Neural cell (in vitro differentiated cells): ENCODE measurements at regions not wholly inside any gene's neighbourhood (a gene's known extent, or its start where the extent isn't known, plus 50 kb on each side); places are given as distances from the start of the nearest gene placed in this dataset.

Experiments
- EP300 ChIP-seq: fragments of 450-650 bp; conservative IDR thresholded peaks from 2 replicates; pipeline ENCODE4 v1.6.1; 2014; ENCODE audit warnings: antibody characterized with exemption, mild to moderate bottlenecking, moderate library complexity; ENCODE audit not compliant: poor library complexity, severe bottlenecking
- EZH2 ChIP-seq: fragments of 200-600, 300-800 bp; shearing (Covaris generic), sonication (generic); IDR thresholded peaks from 2 replicates; pipeline ENCODE4 v1.6.1; 2014; ENCODE audit warnings: antibody characterized with exemption, low read length, borderline replicate concordance, mild to moderate bottlenecking; ENCODE audit not compliant: insufficient read depth, poor library complexity, severe bottlenecking
- MXI1 ChIP-seq: fragments of 450-650 bp; conservative IDR thresholded peaks from 2 replicates; pipeline ENCODE4 v1.6.1; 2014; ENCODE audit warnings: antibody characterized with exemption, mild to moderate bottlenecking; ENCODE audit not compliant: poor library complexity, severe bottlenecking
- POLR2AphosphoS5 ChIP-seq: IDR thresholded peaks from 2 replicates; pipeline ENCODE4 v1.6.1; 2012
- RAD21 ChIP-seq: fragments of 450-650 bp; conservative IDR thresholded peaks from 2 replicates; pipeline ENCODE4 v1.6.1; 2014; ENCODE audit warnings: antibody characterized with exemption, mild to moderate bottlenecking, moderate library complexity
- TAF1 ChIP-seq: IDR thresholded peaks from 2 replicates; pipeline ENCODE4 v1.6.1; 2012; ENCODE audit warnings: low read depth
- TF ChIP-seq, protein P1 (sequence below): fragments of 450-650 bp; IDR thresholded peaks from 2 replicates; pipeline ENCODE4 v1.5.1; 2014; ENCODE audit warnings: antibody characterized with exemption, mild to moderate bottlenecking, moderate library complexity; ENCODE audit not compliant: poor library complexity, severe bottlenecking
- TF ChIP-seq, protein P2 (sequence below): IDR thresholded peaks from 2 replicates; pipeline ENCODE4 v1.6.1; 2012; ENCODE audit warnings: borderline replicate concordance

DNA sequence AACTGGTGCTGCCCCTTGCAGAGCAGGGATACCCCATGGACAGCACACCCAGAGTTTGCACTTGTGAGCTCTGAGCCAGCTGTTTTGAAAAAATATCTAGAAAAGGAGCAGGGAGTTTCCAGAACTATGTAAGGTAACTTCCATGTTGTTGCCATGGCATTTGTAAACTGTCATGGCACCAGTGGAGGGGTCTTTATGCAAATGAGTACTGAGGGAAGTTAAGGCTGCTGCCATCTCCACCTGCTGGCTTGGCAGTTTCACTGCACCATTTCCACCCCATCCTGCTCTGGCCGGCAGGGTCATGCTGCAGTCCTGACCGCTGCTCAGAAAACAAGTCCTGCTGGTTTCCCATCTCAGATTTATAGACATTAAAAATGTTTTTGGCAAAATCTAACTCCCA is 52.3 kb upstream of the SNTG2 start:
- TF ChIP-seq POLR2AphosphoS5 (no peak), TAF1 (no peak), RAD21 (peak; percentile 21), EZH2 (no peak), MXI1 (no peak), EP300 (no peak)
- TF ChIP-seq, protein P1, sequence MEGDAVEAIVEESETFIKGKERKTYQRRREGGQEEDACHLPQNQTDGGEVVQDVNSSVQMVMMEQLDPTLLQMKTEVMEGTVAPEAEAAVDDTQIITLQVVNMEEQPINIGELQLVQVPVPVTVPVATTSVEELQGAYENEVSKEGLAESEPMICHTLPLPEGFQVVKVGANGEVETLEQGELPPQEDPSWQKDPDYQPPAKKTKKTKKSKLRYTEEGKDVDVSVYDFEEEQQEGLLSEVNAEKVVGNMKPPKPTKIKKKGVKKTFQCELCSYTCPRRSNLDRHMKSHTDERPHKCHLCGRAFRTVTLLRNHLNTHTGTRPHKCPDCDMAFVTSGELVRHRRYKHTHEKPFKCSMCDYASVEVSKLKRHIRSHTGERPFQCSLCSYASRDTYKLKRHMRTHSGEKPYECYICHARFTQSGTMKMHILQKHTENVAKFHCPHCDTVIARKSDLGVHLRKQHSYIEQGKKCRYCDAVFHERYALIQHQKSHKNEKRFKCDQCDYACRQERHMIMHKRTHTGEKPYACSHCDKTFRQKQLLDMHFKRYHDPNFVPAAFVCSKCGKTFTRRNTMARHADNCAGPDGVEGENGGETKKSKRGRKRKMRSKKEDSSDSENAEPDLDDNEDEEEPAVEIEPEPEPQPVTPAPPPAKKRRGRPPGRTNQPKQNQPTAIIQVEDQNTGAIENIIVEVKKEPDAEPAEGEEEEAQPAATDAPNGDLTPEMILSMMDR: peak; percentile 29
- TF ChIP-seq, protein P2, sequence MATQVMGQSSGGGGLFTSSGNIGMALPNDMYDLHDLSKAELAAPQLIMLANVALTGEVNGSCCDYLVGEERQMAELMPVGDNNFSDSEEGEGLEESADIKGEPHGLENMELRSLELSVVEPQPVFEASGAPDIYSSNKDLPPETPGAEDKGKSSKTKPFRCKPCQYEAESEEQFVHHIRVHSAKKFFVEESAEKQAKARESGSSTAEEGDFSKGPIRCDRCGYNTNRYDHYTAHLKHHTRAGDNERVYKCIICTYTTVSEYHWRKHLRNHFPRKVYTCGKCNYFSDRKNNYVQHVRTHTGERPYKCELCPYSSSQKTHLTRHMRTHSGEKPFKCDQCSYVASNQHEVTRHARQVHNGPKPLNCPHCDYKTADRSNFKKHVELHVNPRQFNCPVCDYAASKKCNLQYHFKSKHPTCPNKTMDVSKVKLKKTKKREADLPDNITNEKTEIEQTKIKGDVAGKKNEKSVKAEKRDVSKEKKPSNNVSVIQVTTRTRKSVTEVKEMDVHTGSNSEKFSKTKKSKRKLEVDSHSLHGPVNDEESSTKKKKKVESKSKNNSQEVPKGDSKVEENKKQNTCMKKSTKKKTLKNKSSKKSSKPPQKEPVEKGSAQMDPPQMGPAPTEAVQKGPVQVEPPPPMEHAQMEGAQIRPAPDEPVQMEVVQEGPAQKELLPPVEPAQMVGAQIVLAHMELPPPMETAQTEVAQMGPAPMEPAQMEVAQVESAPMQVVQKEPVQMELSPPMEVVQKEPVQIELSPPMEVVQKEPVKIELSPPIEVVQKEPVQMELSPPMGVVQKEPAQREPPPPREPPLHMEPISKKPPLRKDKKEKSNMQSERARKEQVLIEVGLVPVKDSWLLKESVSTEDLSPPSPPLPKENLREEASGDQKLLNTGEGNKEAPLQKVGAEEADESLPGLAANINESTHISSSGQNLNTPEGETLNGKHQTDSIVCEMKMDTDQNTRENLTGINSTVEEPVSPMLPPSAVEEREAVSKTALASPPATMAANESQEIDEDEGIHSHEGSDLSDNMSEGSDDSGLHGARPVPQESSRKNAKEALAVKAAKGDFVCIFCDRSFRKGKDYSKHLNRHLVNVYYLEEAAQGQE: no peak
